Heart right ventricle (tissue), 16 donors: ENCODE measurements at regions not wholly inside any gene's neighbourhood (a gene's known extent, or its start where the extent isn't known, plus 50 kb on each side); places are given as distances from the start of the nearest gene placed in this dataset.

Experiments
- ATAC-seq, 8 donors: fragments of 200-7000 bp; cut with Tn5 transposase; one replicate each; pipeline ENCODE4 v1.9.1; 2020; ENCODE audit warnings: mild to moderate bottlenecking in 8 of 8, moderate library complexity in 8 of 8, moderate number of reproducible peaks in 1 of 8
- DNase-seq, 2 donors: peaks; one replicate each; pipeline ENCODE4 v3.0.0-alpha.2; 2020
- H3K27ac ChIP-seq, 10 donors: fragments of 200-600 bp; sonication (generic) in 2 of 10; one replicate each; pipeline versions ENCODE4 v1.5.0 to v1.8.0; 2020 to 2022; ENCODE audit warnings: mild to moderate bottlenecking in 3 of 10
- H3K27me3 ChIP-seq, 7 donors: fragments of 200-600 bp; one replicate each; pipeline ENCODE4 v1.8.0; 2021 to 2022; ENCODE audit warnings: mild to moderate bottlenecking in 2 of 7
- H3K36me3 ChIP-seq, 9 donors: fragments of 200-600 bp; sonication (generic) in 1 of 9; one replicate each; pipeline versions ENCODE4 v1.5.0 to v1.8.0; 2020 to 2022; ENCODE audit warnings: mild to moderate bottlenecking in 2 of 9
- H3K4me1 ChIP-seq, 9 donors: fragments of 200-600 bp; sonication (generic) in 1 of 9; one replicate each; pipeline versions ENCODE4 v1.5.0 to v1.8.0; 2020 to 2022; ENCODE audit warnings: mild to moderate bottlenecking in 4 of 9
- H3K4me3 ChIP-seq, 10 donors: fragments of 200-600 bp; sonication (generic) in 2 of 10; one replicate each; pipeline versions ENCODE4 v1.5.0 to v1.8.0; 2020 to 2022; ENCODE audit warnings: mild to moderate bottlenecking in 7 of 10, moderate library complexity in 2 of 10
- H3K9me3 ChIP-seq, 11 donors: fragments of 200-600 bp in 10 of 11; sonication (generic) in 2 of 11; one replicate each; pipeline versions ENCODE4 v1.5.0 to v1.8.0; 2013 to 2022; ENCODE audit warnings: mild to moderate bottlenecking in 2 of 11, control low read depth in 1 of 11, moderate library complexity in 1 of 11
- CTCF ChIP-seq, 9 donors: fragments of 200-600 bp; sonication (generic) in 2 of 9; IDR thresholded peaks; one replicate each; pipeline versions ENCODE4 v1.5.0 to v1.8.0; 2021 to 2022; ENCODE audit warnings: antibody characterized with exemption in 9 of 9, mild to moderate bottlenecking in 5 of 9, moderate library complexity in 1 of 9
- WGBS, 2 donors: extraction: QIAGEN DNeasy Blood & Tissue Kit; methylation state at CpG; one replicate each; pipeline ENCODE4 v1.1.7; 2013; ENCODE audit warnings: inconsistent platforms in 1 of 2; 5-methylcytosine and 5-hydroxymethylcytosine counted together
- intact Hi-C, 10 donors: fragments of 100-400 bp; cut with DNase I; formaldehyde crosslinking; loops; one replicate each; pipeline versions ENCODE4 v1.11.1 to v1.14.2; 2022
- donor health status: Arrhythmogenic right ventricular cardiomyopathy.
- donor health status: ischemic (EF 13 %, LVEDD 7.1; RV severe dilation, severe dysfunction).
- donor health status: healthy with polysubstance abuse.
- donor health status: DM: no; HTN: yes; CAD: no.
- donor health status: DM: no; HTN: no; CAD: no.
- donor health status: ischemic (EF 25% LVEDD 6.9; RV normal size, moderate dysfunction).
- donor health status: ischemic (EF 25% LVEDD 5.7; RV mildly dilated, moderate dysfunction).
- donor health status: healthy.
- donor health status: DM: yes; HTN: yes; CAD: no.
- donor health status: Ischemic cardiomyopathy.
- donor health status: ischemic (EF 35%, LVEDD 5.7; RV mildly dilated, moderate dysfunction).
- donor health status: nonischemic (EF 11% LVEDD 7.7; RV severe dilation, severe dysfunction).
- donor health status: DM: yes; HTN: yes; CAD: no.
- donor health status: PGD.
- donor health status: ischemic (EF 29% LVEDD 5.4; RV normal size, mild dysfunction).
- donor health status: nonischemic (EF 23%, LVEDD 6.1; RV moderate dilation, normal function).

GRCh38 chr1:65045022-65045817, 78.9 kb upstream of the JAK1 start:
- Histone ChIP-seq H3K4me3 (no peak overlapping the region), H3K27ac (no peak overlapping the region), H3K27me3 (no peaks in the 10 kb centered on the region), H3K4me1 (peaks cover 0 to 37% (median 15%) of the 10 kb centered on the region in 9 donors), H3K36me3 (peaks cover 0 to 40% (median 0%) of the 10 kb centered on the region in 9 donors), H3K9me3 (no peaks in the 10 kb centered on the region)
- intact Hi-C loops: no loop called here
- no peak for ATAC-seq
- DNase-seq: no peak
- WGBS, 2 donors: 91 to 95% methylated on average over 4 of the region's 4 CpGs
- no peak for TF ChIP-seq CTCF (IDR thresholded peaks at IDR 0.05)

GRCh38 chr1:65048335-65048734, 82.0 kb upstream of the JAK1 start:
- Histone ChIP-seq H3K4me3 (no peak overlapping the region), H3K36me3 (peaks cover 0 to 65% (median 0%) of the 10 kb centered on the region in 9 donors), H3K4me1 (peaks cover 0 to 26% (median 0%) of the 10 kb centered on the region in 9 donors), H3K9me3 (no peaks in the 10 kb centered on the region), H3K27ac (no peak overlapping the region), H3K27me3 (no peaks in the 10 kb centered on the region)
- WGBS, 2 donors: 64 to 74% methylated on average over 6 of the region's 6 CpGs
- DNase-seq: no peak
- intact Hi-C loops: no loop called here
- TF ChIP-seq CTCF (IDR thresholded peaks at IDR 0.05): no peak
- ATAC-seq: no peak

- intact Hi-C loops: no loop called here
- Histone ChIP-seq H3K9me3 (no peaks in the 10 kb centered on the region), H3K27me3 (no peaks in the 10 kb centered on the region), H3K4me3 (no peak overlapping the region), H3K4me1 (peaks cover 0 to 26% (median 4%) of the 10 kb centered on the region in 9 donors), H3K27ac (no peak overlapping the region), H3K36me3 (peaks cover 0 to 68% (median 0%) of the 10 kb centered on the region in 9 donors)
- DNase-seq (no peak), ATAC-seq (no peak)
- no peak for TF ChIP-seq CTCF (IDR thresholded peaks at IDR 0.05)
- 88 to 90% methylated on average over 5 of the region's 5 CpGs for WGBS, 2 donors
These were observed 83.8 kb upstream of the JAK1 start for GRCh38 chr1:65049941-65050713.

GRCh38 chr1:65050735-65051134, 84.4 kb upstream of the JAK1 start:
- Histone ChIP-seq H3K4me1 (peaks cover 0 to 25% (median 6%) of the 10 kb centered on the region in 9 donors), H3K9me3 (no peaks in the 10 kb centered on the region), H3K27ac (no peak overlapping the region), H3K27me3 (no peaks in the 10 kb centered on the region), H3K36me3 (peaks cover 0 to 75% (median 0%) of the 10 kb centered on the region in 9 donors), H3K4me3 (no peak overlapping the region)
- no peak for TF ChIP-seq CTCF (IDR thresholded peaks at IDR 0.05)
- DNase-seq (no peak), ATAC-seq (no peak)
- WGBS, 2 donors: 97 to 98% methylated on average over 2 of the region's 2 CpGs
- intact Hi-C loops: no loop called here
